PC-9 (cell line): ENCODE measurements at regions not wholly inside any gene's neighbourhood (a gene's known extent, or its start where the extent isn't known, plus 50 kb on each side); places are given as distances from the start of the nearest gene placed in this dataset.

Experiments used
- BruUV-seq: library from RNA; stranded (reverse); fragments of 400-500 nt; replicated peaks from 2 replicates; lab custom pipeline; 2021; lab: Mats Ljungman, UMichigan
- CTCF ChIA-PET: fragments of 300-600 bp; sonication (Branson Sonifier 250); formaldehyde crosslinking; loops from one replicate; lab custom pipeline; 2022; ENCODE audit warnings: antibody characterized with exemption; lab: Charles Lee
- POLR2A ChIA-PET: fragments of 300-600 bp; sonication (Branson Sonifier 250); formaldehyde crosslinking; loops from one replicate; lab custom pipeline; 2022; ENCODE audit warnings: antibody characterized with exemption; ENCODE audit not compliant: unreplicated experiment; lab: Charles Lee
- DNase-seq, 2 experiments: peaks; one replicate each; pipeline versions ENCODE4 v3.0.0 to v3.0.0-alpha.2; 2015 to 2022; ENCODE audit warnings: mixed read lengths in 1 of 2
- H2AFZ ChIP-seq: fragments of 200-600 bp; sonication (generic); 2 replicates; pipeline ENCODE4 v1.8.1; 2017; ENCODE audit warnings: antibody characterized with exemption
- H3F3A ChIP-seq: fragments of 200-600 bp; sonication (generic); 2 replicates; pipeline ENCODE4 v1.8.1; 2017; ENCODE audit warnings: antibody characterized with exemption, mild to moderate bottlenecking, low read depth; ENCODE audit not compliant: insufficient read depth
- H3K27ac ChIP-seq: fragments of 200-600 bp; sonication (generic); 2 replicates; pipeline ENCODE4 v1.6.1; 2016; ENCODE audit warnings: mixed run types
- H3K27me3 ChIP-seq: fragments of 200-600 bp; sonication (generic); 2 replicates; pipeline ENCODE4 v1.6.1; 2016; ENCODE audit warnings: low read depth, mixed run types; ENCODE audit not compliant: insufficient read depth
- H3K36me3 ChIP-seq: fragments of 200-600 bp; sonication (generic); 2 replicates; pipeline ENCODE4 v1.6.1; 2016; ENCODE audit warnings: low read depth, mixed run types
- H3K4me1 ChIP-seq: fragments of 200-600 bp; sonication (generic); replicated peaks from 2 replicates; pipeline ENCODE4 v1.6.1; 2016; ENCODE audit warnings: mixed run types; ENCODE audit not compliant: insufficient read depth
- H3K4me2 ChIP-seq: fragments of 200-600 bp; sonication (generic); 2 replicates; pipeline ENCODE4 v1.6.1; 2017; ENCODE audit warnings: mixed run types
- H3K4me3 ChIP-seq: fragments of 200-600 bp; sonication (generic); 2 replicates; pipeline ENCODE4 v1.6.1; 2016; ENCODE audit warnings: mixed run types
- H3K79me2 ChIP-seq: fragments of 200-600 bp; sonication (generic); 2 replicates; pipeline ENCODE4 v1.6.1; 2017; ENCODE audit warnings: low read depth, mixed run types
- H3K9me2 ChIP-seq: fragments of 200-600 bp; sonication (generic); 2 replicates; pipeline ENCODE4 v1.8.1; 2017; ENCODE audit warnings: mild to moderate bottlenecking; ENCODE audit not compliant: insufficient read depth
- H3K9me3 ChIP-seq: fragments of 200-600 bp; sonication (generic); 2 replicates; pipeline ENCODE4 v1.8.1; 2016; ENCODE audit warnings: low read depth; ENCODE audit not compliant: insufficient read depth
- H4K20me1 ChIP-seq: fragments of 200-600 bp; sonication (generic); 2 replicates; pipeline ENCODE4 v1.8.1; 2017; ENCODE audit not compliant: insufficient read depth
- CTCF ChIP-seq: fragments of 200-600 bp; sonication (generic); conservative IDR thresholded peaks from 2 replicates; pipeline ENCODE4 v1.6.1; 2017; ENCODE audit warnings: mixed run types, antibody characterized with exemption, mild to moderate bottlenecking, moderate library complexity
- EZH2 ChIP-seq: fragments of 200-600 bp; sonication (generic); IDR thresholded peaks from 2 replicates; pipeline ENCODE4 v1.8.0; 2017; ENCODE audit warnings: antibody characterized with exemption, low read depth
- intact Hi-C: fragments of 100-400 bp; cut with micrococcal nuclease; formaldehyde crosslinking; loops from one replicate; pipeline ENCODE4 v1.10.0; 2022; ENCODE audit not compliant: unreplicated experiment

- CTCF ChIA-PET = no interaction called here
- peaks cover 34% of the 10 kb centered on the region for H3F3A ChIP-seq
- no peak overlapping the region for H3K4me3 ChIP-seq
- POLR2A ChIA-PET = interaction anchor here (0.7 kb wide), 1 partner anchor 445 kb away, joined by 3 read pairs; no protein-coding TSS in a partner anchor
- no TSS peak for BruUV-seq
- H3K9me3 ChIP-seq = no peaks in the 10 kb centered on the region
- peaks cover 44% of the 10 kb centered on the region for H3K4me1 ChIP-seq
- H3K27me3 ChIP-seq = no peaks in the 10 kb centered on the region
- no peak overlapping the region for H3K4me2 ChIP-seq
- DNase-seq = no peak
- no peak overlapping the region for H2AFZ ChIP-seq
- H3K27ac ChIP-seq = peak overlapping the region; percentile 96; the same call in 1 of the 2 replicates
- no peaks in the 10 kb centered on the region for H3K79me2 ChIP-seq
- no peaks in the 10 kb centered on the region for H3K36me3 ChIP-seq
- intact Hi-C loops = no loop called here
- no peaks in the 10 kb centered on the region for H4K20me1 ChIP-seq
- TF ChIP-seq CTCF (no peak), EZH2 (no peak)
- H3K9me2 ChIP-seq = no peaks in the 10 kb centered on the region
Observed at GRCh38 chr1:234989479-234990327, 138.9 kb downstream of the TOMM20 start.

- Histone ChIP-seq H3K4me1 (peaks cover 51% of the 10 kb centered on the region), H3K9me3 (no peaks in the 10 kb centered on the region), H3F3A (peaks cover 38% of the 10 kb centered on the region), H4K20me1 (no peaks in the 10 kb centered on the region), H3K27ac (peak overlapping the region; percentile 96), H3K4me2 (no peak overlapping the region), H3K36me3 (no peaks in the 10 kb centered on the region), H2AFZ (no peak overlapping the region), H3K9me2 (no peaks in the 10 kb centered on the region), H3K4me3 (no peak overlapping the region), H3K27me3 (no peaks in the 10 kb centered on the region), H3K79me2 (no peaks in the 10 kb centered on the region)
- no TSS peak for BruUV-seq
- intact Hi-C loops = no loop called here
- TF ChIP-seq EZH2 = no peak
- TF ChIP-seq CTCF = no peak
- no peak for DNase-seq
- CTCF ChIA-PET = no interaction called here
- POLR2A ChIA-PET = interaction anchor here (0.7 kb wide), 2 partner anchors 265 to 444 kb away, joined by 3 to 8 read pairs; no protein-coding TSS in a partner anchor
Observed at GRCh38 chr1:234989019-234989418, 139.6 kb downstream of the TOMM20 start.

- Histone ChIP-seq H3K4me1 (peaks cover 56% of the 10 kb centered on the region), H3K9me2 (no peaks in the 10 kb centered on the region), H3F3A (peaks cover 43% of the 10 kb centered on the region), H3K36me3 (no peaks in the 10 kb centered on the region), H3K4me3 (no peak overlapping the region), H3K79me2 (no peaks in the 10 kb centered on the region), H4K20me1 (no peaks in the 10 kb centered on the region), H3K27ac (peak overlapping the region; percentile 96), H2AFZ (no peak overlapping the region), H3K9me3 (no peaks in the 10 kb centered on the region), H3K4me2 (peak overlapping the region; percentile 54), H3K27me3 (no peaks in the 10 kb centered on the region)
- no TSS peak for BruUV-seq
- ChIA-PET POLR2A (interaction anchor here (0.6 to 0.7 kb wide), 2 partner anchors 79 to 264 kb away, joined by 4 to 8 read pairs; no protein-coding TSS in a partner anchor), CTCF (no interaction called here)
- DNase-seq = no peak
- TF ChIP-seq EZH2 (no peak), CTCF (no peak)
- intact Hi-C loops = no loop called here
Observed at GRCh38 chr1:234988536-234988935, 140.1 kb downstream of the TOMM20 start.
